Putamen (tissue), 1 donor: ENCODE measurements at regions not wholly inside any gene's neighbourhood (a gene's known extent, or its start where the extent isn't known, plus 50 kb on each side); places are given as distances from the start of the nearest gene placed in this dataset.

Experiments
- DNase-seq: peaks from one replicate; pipeline ENCODE4 v3.0.0-alpha.2; 2016; ENCODE audit warnings: low spot score

- no peak for DNase-seq
Measured at GRCh38 chr15:62708470-62708869, 334.1 kb upstream of the TPM1 start.

- DNase-seq: no peak
Measured at GRCh38 chr15:62709261-62709660, 333.3 kb upstream of the TPM1 start.

DNA sequence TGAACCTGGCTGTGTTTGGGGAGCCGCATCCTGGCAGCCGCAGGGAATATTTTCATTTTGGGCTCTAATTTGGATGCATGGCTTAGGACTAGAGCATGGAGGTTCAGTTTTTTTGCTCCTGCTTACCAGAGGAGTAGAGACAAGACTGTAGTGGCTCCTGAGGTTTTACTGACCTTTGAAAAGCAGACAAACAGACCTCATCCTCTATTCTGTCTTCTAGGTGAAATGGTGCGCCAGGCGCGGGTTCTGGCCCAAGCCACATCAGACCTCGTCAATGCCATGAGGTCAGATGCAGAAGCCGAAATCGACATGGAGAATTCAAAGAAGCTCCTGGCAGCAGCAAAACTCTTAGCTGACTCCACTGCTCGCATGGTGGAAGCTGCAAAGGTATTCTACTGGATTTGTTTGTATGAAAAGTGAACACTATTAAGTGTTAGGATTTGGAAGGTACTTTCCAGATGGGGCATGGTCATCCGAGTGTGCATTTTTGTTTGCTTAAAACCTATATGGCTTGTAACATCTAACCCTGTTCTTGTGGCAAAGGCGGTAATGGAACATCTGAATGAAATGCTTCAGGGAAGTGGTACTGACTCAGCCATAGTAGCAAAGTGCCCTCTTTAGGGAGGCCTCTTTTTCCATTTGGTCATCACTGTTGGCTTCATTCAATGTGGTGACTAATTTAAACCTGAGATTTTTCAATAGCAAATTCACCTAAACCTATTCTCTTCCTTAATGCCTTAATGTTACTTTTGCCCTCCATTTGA, 330.7 kb upstream of the TPM1 start:
- DNase-seq: no peak

GRCh38 chr15:62712455-62712839, 330.1 kb upstream of the TPM1 start:
- DNase-seq: no peak

DNA sequence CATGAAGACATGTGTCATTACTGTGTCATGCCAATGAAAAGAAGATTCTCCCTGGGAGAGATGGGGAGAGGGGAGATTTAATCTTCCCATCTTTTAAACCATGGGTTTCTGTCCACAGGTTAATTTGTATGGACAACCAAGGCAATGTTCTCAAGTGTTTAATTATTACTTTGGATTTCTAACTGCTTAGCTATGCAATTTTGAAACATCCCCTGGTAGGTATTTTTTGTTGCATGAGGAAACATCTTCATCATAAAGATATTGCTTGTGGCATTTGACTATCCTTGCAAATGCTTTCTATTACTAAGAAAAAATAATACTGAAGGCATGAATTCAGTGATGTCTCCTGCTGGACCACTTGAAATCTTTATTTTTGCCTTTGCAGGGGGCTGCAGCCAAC, 326.6 kb upstream of the TPM1 start:
- no peak for DNase-seq

GRCh38 chr15:62717496-62717895, 325.1 kb upstream of the TPM1 start:
- no peak for DNase-seq

- no peak for DNase-seq
Measured at GRCh38 chr15:62719316-62719715, 323.2 kb upstream of the TPM1 start.

GRCh38 chr15:62722237-62722636, 320.3 kb upstream of the TPM1 start:
- DNase-seq: no peak

- no peak for DNase-seq
Measured at GRCh38 chr15:62726461-62726860, 316.1 kb upstream of the TPM1 start.

GRCh38 chr15:62727501-62727900, 315.0 kb upstream of the TPM1 start:
- DNase-seq: no peak

GRCh38 chr15:62730825-62731224, 311.7 kb upstream of the TPM1 start:
- no peak for DNase-seq

- no peak for DNase-seq
Measured at GRCh38 chr15:62732078-62732477, 310.5 kb upstream of the TPM1 start.

GRCh38 chr15:62734706-62735105, 307.8 kb upstream of the TPM1 start:
- no peak for DNase-seq

GRCh38 chr15:62736756-62737155, 305.8 kb upstream of the TPM1 start:
- no peak for DNase-seq

DNA sequence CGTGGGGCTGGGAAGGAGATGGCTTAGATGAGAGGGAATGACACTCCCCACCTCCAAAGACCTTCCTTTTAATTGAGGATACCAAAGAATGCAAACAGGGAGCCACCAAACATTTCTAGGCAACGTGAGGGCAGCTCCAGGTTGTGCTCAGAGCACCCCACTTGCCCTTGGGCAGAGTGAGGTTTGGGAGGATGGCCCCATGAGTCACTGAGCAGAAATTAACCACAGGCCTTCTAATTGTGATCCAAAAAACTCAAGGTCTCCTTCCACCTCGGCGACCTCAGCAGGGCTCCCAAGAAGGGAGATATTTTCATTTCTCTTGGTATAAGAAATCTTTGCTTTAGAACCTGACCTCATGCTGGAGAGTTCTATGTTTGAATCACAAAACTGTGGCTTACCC, 305.0 kb upstream of the TPM1 start:
- no peak for DNase-seq

GRCh38 chr15:62739082-62739481, 303.5 kb upstream of the TPM1 start:
- DNase-seq: no peak

DNA sequence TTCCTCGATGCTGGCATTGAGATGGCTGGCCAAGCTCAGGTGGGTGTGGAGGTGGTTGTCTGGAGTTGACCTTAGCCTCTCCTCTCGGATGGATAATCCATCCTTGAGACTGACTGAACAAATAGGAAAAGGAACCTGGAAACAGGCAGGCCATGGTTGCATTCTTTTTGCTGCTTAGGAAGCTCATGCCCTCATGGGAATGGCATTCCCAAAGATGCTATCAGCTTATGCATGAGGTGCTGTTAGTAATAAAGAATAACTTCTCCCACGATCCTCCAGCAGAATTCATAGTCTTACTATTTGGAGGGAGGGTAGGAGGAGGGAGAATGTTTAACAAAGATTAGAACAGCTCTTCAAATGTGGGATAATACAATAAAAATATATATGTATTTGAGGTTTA, 303.0 kb upstream of the TPM1 start:
- DNase-seq: no peak

DNA sequence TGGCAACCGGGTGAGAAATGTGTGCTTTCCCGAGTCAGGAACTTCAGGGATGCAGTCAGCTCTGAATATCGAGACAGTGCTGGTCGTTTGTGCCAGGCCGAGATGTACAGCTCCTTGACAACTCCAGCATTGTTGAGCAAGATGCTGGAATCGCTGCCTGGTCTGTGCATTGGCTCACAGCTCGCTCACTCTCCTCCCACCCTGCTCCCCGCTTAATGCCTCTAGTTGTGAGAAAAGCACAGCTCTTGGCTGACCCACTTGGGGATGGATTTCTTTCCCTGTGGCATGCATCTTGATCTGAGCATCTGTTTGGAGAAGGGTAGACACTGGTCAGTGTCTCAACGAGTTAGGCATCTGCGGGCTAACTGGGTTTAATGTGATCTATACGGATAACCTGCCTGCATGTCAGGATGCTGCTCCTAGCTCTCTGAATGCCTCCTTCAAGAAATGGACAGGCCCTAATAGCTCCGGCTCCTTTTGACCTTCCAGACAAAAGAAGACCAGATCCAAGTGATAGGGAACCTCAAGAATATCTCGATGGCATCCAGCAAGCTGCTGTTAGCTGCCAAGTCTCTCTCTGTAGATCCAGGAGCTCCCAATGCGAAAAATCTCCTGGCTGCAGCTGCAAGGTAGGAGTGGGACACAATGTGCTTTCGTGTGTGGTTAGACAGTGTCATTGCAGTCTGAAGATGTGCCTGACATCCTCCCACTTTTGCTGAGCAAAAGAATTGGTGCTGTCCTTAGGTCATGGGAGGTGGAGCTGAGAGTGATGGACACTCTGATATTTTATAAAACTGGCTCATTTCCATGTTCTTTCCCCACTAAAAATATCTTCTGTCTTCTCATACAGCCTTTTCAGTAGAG, 302.2 kb upstream of the TPM1 start:
- no peak for DNase-seq

DNA sequence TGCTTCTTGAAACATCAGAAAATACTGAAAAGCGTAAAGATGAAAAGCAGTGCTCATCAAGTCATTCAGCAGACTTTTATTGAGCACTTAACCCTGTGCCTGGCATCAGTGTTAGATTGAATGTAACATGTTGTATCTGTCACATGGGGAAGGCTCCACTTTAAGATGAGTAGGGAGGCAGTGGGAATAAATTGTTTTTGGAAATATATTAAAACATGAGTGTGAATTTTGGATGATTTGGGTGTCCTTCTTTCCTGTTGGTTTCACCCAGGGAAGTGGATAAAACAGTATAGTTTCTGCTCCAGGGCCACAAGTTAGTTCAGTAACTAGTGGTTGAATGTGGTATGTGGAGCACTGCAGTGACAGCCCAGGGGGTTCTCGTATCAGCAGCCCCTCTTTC, 301.4 kb upstream of the TPM1 start:
- no peak for DNase-seq

- peak; percentile 80 for DNase-seq
Measured at GRCh38 chr15:62742409-62743171, 300.0 kb upstream of the TPM1 start.

DNA sequence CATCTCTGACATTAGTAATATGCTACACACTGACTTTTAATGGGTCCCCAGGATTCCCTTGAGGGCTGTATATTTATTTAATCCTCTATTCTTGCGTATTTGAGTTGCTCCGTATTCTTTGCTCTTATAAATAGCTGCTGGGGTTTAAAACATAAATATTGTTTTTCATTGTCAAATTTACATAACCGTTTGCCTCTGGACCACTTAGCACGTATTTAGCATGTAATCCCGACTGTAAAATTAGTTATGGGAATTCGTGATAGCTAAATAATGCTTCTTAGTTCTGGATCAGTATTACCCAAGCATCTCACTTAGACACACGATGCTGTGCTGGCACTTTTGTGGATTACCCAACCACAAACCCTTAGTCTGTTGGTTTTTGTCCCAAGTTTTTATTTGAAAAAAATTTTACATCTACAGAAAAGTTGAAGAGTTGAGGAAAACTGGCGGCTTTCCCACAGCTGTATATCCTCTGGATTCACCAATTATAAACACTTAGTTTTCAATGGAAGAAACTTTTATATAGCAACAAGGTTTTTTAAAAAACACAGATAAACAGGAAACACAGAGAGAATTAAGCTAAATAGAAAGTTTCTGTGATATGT, 296.8 kb upstream of the TPM1 start:
- no peak for DNase-seq

- DNase-seq: no peak
Measured at GRCh38 chr15:62748196-62748595, 294.4 kb upstream of the TPM1 start.
